Lung (tissue), 11 donors: ENCODE measurements at regions not wholly inside any gene's neighbourhood (a gene's known extent, or its start where the extent isn't known, plus 50 kb on each side); places are given as distances from the start of the nearest gene placed in this dataset.
A peak's percentile ranks its signal among the peaks of the same experiment; 100 is the strongest.

Source experiments
- ATAC-seq: fragments of 200-7000 bp; cut with Tn5 transposase; one replicate; pipeline ENCODE4 v1.9.1; 2020; ENCODE audit warnings: moderate number of reproducible peaks; ENCODE audit not compliant: insufficient read depth, low FRiP score
- DNase-seq, 3 donors: peaks; one replicate each; pipeline ENCODE4 v3.0.0-alpha.2; 2013 to 2017
- H3K27ac ChIP-seq, 2 donors: one replicate each; pipeline ENCODE4 v1.5.1; 2013; ENCODE audit warnings: mild to moderate bottlenecking in 2 of 2, moderate library complexity in 2 of 2, control low read depth in 1 of 2, inconsistent platforms in 1 of 2, low read depth in 1 of 2, low read length in 1 of 2
- H3K27me3 ChIP-seq, 3 donors: one replicate each; pipeline ENCODE4 v1.5.1; 2013; ENCODE audit warnings: low read length in 2 of 3; ENCODE audit not compliant: control insufficient read depth in 3 of 3, insufficient read depth in 3 of 3
- H3K36me3 ChIP-seq, 4 donors: one replicate each; pipeline ENCODE4 v1.5.1; 2013; ENCODE audit warnings: low read length in 4 of 4, mild to moderate bottlenecking in 1 of 4, moderate library complexity in 1 of 4; ENCODE audit not compliant: control insufficient read depth in 4 of 4, insufficient read depth in 4 of 4
- H3K4me1 ChIP-seq, 5 donors: one replicate each; pipeline ENCODE4 v1.5.1; 2013; ENCODE audit warnings: low read length in 5 of 5, mild to moderate bottlenecking in 2 of 5, moderate library complexity in 1 of 5; ENCODE audit not compliant: control insufficient read depth in 5 of 5, insufficient read depth in 5 of 5
- H3K4me3 ChIP-seq: one replicate; pipeline ENCODE4 v1.5.1; 2013; ENCODE audit warnings: mild to moderate bottlenecking, control low read depth, moderate library complexity
- H3K9ac ChIP-seq, 2 donors: one replicate each; pipeline ENCODE4 v1.5.1; 2013; ENCODE audit warnings: low read length in 2 of 2, control low read depth in 1 of 2; ENCODE audit not compliant: insufficient read depth in 1 of 2
- H3K9me3 ChIP-seq, 4 donors: one replicate each; pipeline ENCODE4 v1.5.1; 2013; ENCODE audit warnings: low read length in 3 of 4, mild to moderate bottlenecking in 1 of 4, moderate library complexity in 1 of 4; ENCODE audit not compliant: control insufficient read depth in 4 of 4, insufficient read depth in 3 of 4
- CTCF ChIP-seq: IDR thresholded peaks from 2 replicates; pipeline ENCODE4 v1.5.1; 2012; ENCODE audit warnings: mild to moderate bottlenecking; ENCODE audit errors: control extremely low read depth, extremely low read depth
- WGBS, 2 donors: extraction: QIAGEN DNeasy Blood & Tissue Kit; methylation state at CpG; one replicate each; pipeline ENCODE4 v1.1.7; 2013; 5-methylcytosine and 5-hydroxymethylcytosine counted together
- donor health status: control.
- donor health status: control.
- donor health status: Bipolar disorder and iron deficiency.
- donor health status: healthy.
- donor health status: DM: yes; HTN: yes; CAD: no.

- no peaks in the 10 kb centered on the region for H3K4me1 ChIP-seq
- TF ChIP-seq CTCF, result no peak
- H3K27ac ChIP-seq, result no peak overlapping the region
- H3K9me3 ChIP-seq, result peaks cover 0 to 2% (median 0%) of the 10 kb centered on the region in 4 donors
- WGBS, 2 donors, result 39 to 42% methylated on average over 5 of the region's 5 CpGs
- ATAC-seq (no peak), DNase-seq (no peak)
- no peaks in the 10 kb centered on the region for H3K36me3 ChIP-seq
- no peak overlapping the region for H3K4me3 ChIP-seq
- no peaks in the 10 kb centered on the region for H3K27me3 ChIP-seq
- no peak overlapping the region for H3K9ac ChIP-seq
Observed at GRCh38 chr7:51802718-51803117, 486.1 kb upstream of the COBL start.

DNA sequence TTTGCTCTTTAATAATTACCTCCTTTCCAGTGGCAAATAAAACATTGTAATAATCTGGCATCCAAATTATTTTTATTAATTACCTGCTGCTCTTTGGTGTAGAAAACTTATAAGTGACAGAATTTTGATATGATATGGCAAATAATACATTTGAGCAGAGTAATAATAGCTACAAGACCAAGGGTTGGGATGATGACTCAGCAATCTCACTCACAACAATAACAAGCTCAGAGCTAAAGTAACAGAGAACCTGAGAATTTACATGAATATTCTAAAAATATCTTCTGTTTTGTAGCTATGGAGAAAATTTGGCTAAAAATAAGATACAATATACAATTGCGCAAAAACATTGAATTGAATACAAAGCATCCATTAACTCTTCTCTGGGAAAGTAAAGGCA is 480.8 kb upstream of the COBL start:
- no peak overlapping the region for H3K4me3 ChIP-seq
- H3K4me1 ChIP-seq, result no peaks in the 10 kb centered on the region
- H3K9me3 ChIP-seq, result no peaks in the 10 kb centered on the region
- H3K9ac ChIP-seq, result no peak overlapping the region
- TF ChIP-seq CTCF, result no peak
- no peak for ATAC-seq
- no peak overlapping the region for H3K27ac ChIP-seq
- no peak for DNase-seq
- 91 to 96% methylated on average over 1 of the region's 1 CpG for WGBS, 2 donors
- no peaks in the 10 kb centered on the region for H3K36me3 ChIP-seq
- no peaks in the 10 kb centered on the region for H3K27me3 ChIP-seq

GRCh38 chr7:51792796-51793195 is 476.2 kb upstream of the COBL start:
- no peak for TF ChIP-seq CTCF
- DNase-seq (no peak), ATAC-seq (no peak)
- Histone ChIP-seq H3K4me3 (no peak overlapping the region), H3K9ac (no peak overlapping the region), H3K4me1 (no peaks in the 10 kb centered on the region), H3K36me3 (no peaks in the 10 kb centered on the region), H3K9me3 (no peaks in the 10 kb centered on the region), H3K27me3 (no peaks in the 10 kb centered on the region), H3K27ac (no peak overlapping the region)
- WGBS, 2 donors, result 69 to 73% methylated on average over 1 of the region's 1 CpG

GRCh38 chr7:51789489-51789888 is 472.9 kb upstream of the COBL start:
- peak in 2 of 3 donors; percentile 47 to 50 for DNase-seq

More at GRCh38 chr7:51789489-51789888, 472.9 kb upstream of the COBL start:
- Histone ChIP-seq H3K4me1 (no peaks in the 10 kb centered on the region), H3K27me3 (no peaks in the 10 kb centered on the region), H3K27ac (no peak overlapping the region), H3K36me3 (no peaks in the 10 kb centered on the region), H3K9ac (no peak overlapping the region), H3K9me3 (no peaks in the 10 kb centered on the region), H3K4me3 (no peak overlapping the region)
- ATAC-seq, result no peak
- no peak for TF ChIP-seq CTCF
